Ovary (tissue), 3 donors: ENCODE measurements at regions not wholly inside any gene's neighbourhood (a gene's known extent, or its start where the extent isn't known, plus 50 kb on each side); places are given as distances from the start of the nearest gene placed in this dataset.

Experiments used
- CTCF ChIP-seq, 3 donors: fragments of 450-650 bp in 2 of 3; fragments of 200-600 bp in 1 of 3; IDR thresholded peaks; one replicate each; pipeline versions ENCODE4 v1.5.1 to v1.8.0; 2016 to 2022; ENCODE audit warnings: antibody characterized with exemption in 3 of 3, mild to moderate bottlenecking in 1 of 3
- EP300 ChIP-seq: sonication (generic); formaldehyde crosslinking; IDR thresholded peaks from one replicate; pipeline ENCODE4 v1.6.1; 2017; ENCODE audit warnings: antibody characterized with exemption
- POLR2A ChIP-seq: fragments of 450-650 bp; IDR thresholded peaks from one replicate; pipeline ENCODE4 v1.6.1; 2017; ENCODE audit warnings: antibody characterized with exemption, mild to moderate bottlenecking, moderate library complexity
- donor health status: DM: no; HTN: no; CAD: no.

- TF ChIP-seq EP300 (no peak), POLR2A (no peak), CTCF (IDR thresholded peaks at IDR 0.05) (no peak)
These were observed 194.2 kb upstream of the SGK1 start for GRCh38 chr6:134511984-134512683.
